B cell (primary cell): ENCODE measurements at regions not wholly inside any gene's neighbourhood (a gene's known extent, or its start where the extent isn't known, plus 50 kb on each side); places are given as distances from the start of the nearest gene placed in this dataset.

Experiments used
- CTCF ChIP-seq: fragments of 200-600 bp; IDR thresholded peaks from one replicate; pipeline ENCODE4 v1.8.0; 2022; ENCODE audit warnings: antibody characterized with exemption, mild to moderate bottlenecking
- EZH2 ChIP-seq: IDR thresholded peaks from 2 replicates; pipeline ENCODE4 v1.6.1; 2012; ENCODE audit warnings: borderline replicate concordance, low read depth, mild to moderate bottlenecking, moderate library complexity, low read length; ENCODE audit not compliant: insufficient read depth, poor library complexity, severe bottlenecking

GRCh38 chr4:141331534-141332358 lies 111.1 kb downstream of the ZNF330 start:
- no peak for TF ChIP-seq CTCF
- TF ChIP-seq EZH2, result no peak
